HCT116 (cell line): ENCODE measurements at regions not wholly inside any gene's neighbourhood (a gene's known extent, or its start where the extent isn't known, plus 50 kb on each side); places are given as distances from the start of the nearest gene placed in this dataset.

Source experiments
- ATAC-seq: fragments of 200-7000 bp; cut with Tn5 transposase; 2 replicates; pipeline ENCODE4 v1.9.1; 2020; ENCODE audit warnings: mild to moderate bottlenecking, moderate library complexity
- BruUV-seq: library from RNA; stranded (reverse); fragments of 400-500 nt; replicated peaks from 2 replicates; lab custom pipeline; 2021; lab: Mats Ljungman, UMichigan
- CTCF ChIA-PET: fragments of 300-600 bp; sonication (Branson Sonifier 250); formaldehyde crosslinking; loops from one replicate; lab custom pipeline; 2021; ENCODE audit warnings: antibody characterized with exemption; lab: Charles Lee
- POLR2A ChIA-PET: fragments of 300-600, 350-600 bp; sonication (Branson Sonifier 250); formaldehyde crosslinking; loops from one replicate; lab custom pipeline; 2021; ENCODE audit warnings: antibody characterized with exemption; lab: Charles Lee
- RAD21 ChIA-PET, 2 experiments: fragments of 300-600 bp; sonication (Branson Sonifier 250); formaldehyde crosslinking; loops; one replicate each; lab custom pipeline; 2023; ENCODE audit warnings: low total read pairs in 2 of 2; ENCODE audit not compliant: uncharacterized antibody in 2 of 2, unreplicated experiment in 2 of 2, low non-redundant PET in 1 of 2; lab: Charles Lee
- DNase-seq: peaks from one replicate; pipeline ENCODE4 v3.0.0-alpha.2; 2010; ENCODE audit warnings: low read depth, low spot score
- H2AFZ ChIP-seq: fragments of 200-600 bp; shearing (Covaris generic), sonication (generic); 2 replicates; pipeline ENCODE4 v1.6.1; 2017; ENCODE audit warnings: low read depth, mixed run types, mixed read lengths, antibody characterized with exemption, low read length; ENCODE audit not compliant: poor library complexity, severe bottlenecking
- H3K27ac ChIP-seq: 2 replicates; pipeline ENCODE4 v1.5.1; 2012; ENCODE audit warnings: low read depth, low read length
- H3K27me3 ChIP-seq: fragments of 200-600 bp; sonication (generic); 2 replicates; pipeline ENCODE4 v1.6.1; 2016; ENCODE audit warnings: mixed run types, low read length, mixed read lengths; ENCODE audit not compliant: insufficient read depth
- H3K36me3 ChIP-seq, 2 experiments: fragments of 200-500 bp in 1 of 2; fragments of 200-600 bp in 1 of 2; sonication (Bioruptor generic) in 1 of 2; sonication (generic) in 1 of 2; 2 replicates each; pipeline versions ENCODE4 v1.5.1 to v1.6.1; 2014 to 2016; ENCODE audit warnings: low read length in 2 of 2, inconsistent platforms in 1 of 2, mixed read lengths in 1 of 2, mixed run types in 1 of 2; ENCODE audit not compliant: insufficient read depth in 2 of 2, control insufficient read depth in 1 of 2
- H3K4me1 ChIP-seq, 2 experiments: fragments of 200-600 bp in 1 of 2; sonication (generic) in 1 of 2; 2 replicates each; pipeline versions ENCODE4 v1.5.1 to v1.6.1; 2012 to 2017; ENCODE audit warnings: low read length in 2 of 2, inconsistent platforms in 1 of 2, mild to moderate bottlenecking in 1 of 2, mixed read lengths in 1 of 2, mixed run types in 1 of 2, moderate library complexity in 1 of 2; ENCODE audit not compliant: insufficient read depth in 2 of 2, control insufficient read depth in 1 of 2
- H3K4me2 ChIP-seq: fragments of 200-600 bp; sonication (generic); 2 replicates; pipeline ENCODE4 v1.6.1; 2017; ENCODE audit warnings: mixed run types, low read length, mixed read lengths
- H3K4me3 ChIP-seq, 2 experiments: fragments of 200-600 bp in 1 of 2; sonication (generic) in 1 of 2; replicated peaks in 1 of 2; 2 replicates each; pipeline ENCODE4 v1.5.1; 2011 to 2016; ENCODE audit warnings: low read length in 2 of 2, control low read depth in 1 of 2, low read depth in 1 of 2, mild to moderate bottlenecking in 1 of 2, mixed read lengths in 1 of 2, mixed run types in 1 of 2
- H3K79me2 ChIP-seq: fragments of 200-600 bp; sonication (generic); 2 replicates; pipeline ENCODE4 v1.6.1; 2017; ENCODE audit warnings: mild to moderate bottlenecking, mixed run types, low read length, moderate library complexity, mixed read lengths; ENCODE audit not compliant: insufficient read depth
- H3K9ac ChIP-seq: fragments of 200-600 bp; sonication (generic); 2 replicates; pipeline ENCODE4 v1.6.1; 2016; ENCODE audit warnings: low read length, mixed read lengths
- H3K9me2 ChIP-seq: fragments of 200-600 bp; sonication (generic), shearing (Covaris generic); 2 replicates; pipeline ENCODE4 v1.6.1; 2017; ENCODE audit warnings: mixed run types, mild to moderate bottlenecking, moderate library complexity; ENCODE audit not compliant: insufficient read depth
- H3K9me3 ChIP-seq, 2 experiments: fragments of 200-500 bp in 1 of 2; fragments of 200-600 bp in 1 of 2; sonication (Bioruptor generic) in 1 of 2; sonication (generic) in 1 of 2; 2 replicates each; pipeline ENCODE4 v1.6.1; 2014 to 2017; ENCODE audit warnings: low read length in 2 of 2, mixed read lengths in 2 of 2, inconsistent platforms in 1 of 2, low read depth in 1 of 2, mild to moderate bottlenecking in 1 of 2, mixed run types in 1 of 2, moderate library complexity in 1 of 2; ENCODE audit not compliant: control insufficient read depth in 1 of 2, insufficient read depth in 1 of 2
- H4K20me1 ChIP-seq: fragments of 200-600 bp; sonication (generic), shearing (Covaris generic); 2 replicates; pipeline ENCODE4 v1.6.1; 2017; ENCODE audit warnings: mixed run types, mild to moderate bottlenecking, moderate library complexity; ENCODE audit not compliant: insufficient read depth
- CBX3 ChIP-seq: IDR thresholded peaks from 2 replicates; pipeline ENCODE4 v1.6.1; 2012; ENCODE audit warnings: low read depth
- EGR1 ChIP-seq: IDR thresholded peaks from 2 replicates; pipeline ENCODE4 v1.6.1; 2012; ENCODE audit warnings: low read depth
- ELF1 ChIP-seq: IDR thresholded peaks from 2 replicates; pipeline ENCODE4 v1.6.1; 2012; ENCODE audit warnings: low read depth, borderline replicate concordance
- EZH2phosphoT487 ChIP-seq: fragments of 200-600 bp; IDR thresholded peaks from 2 replicates; pipeline ENCODE4 v1.6.1; 2018; ENCODE audit warnings: antibody characterized with exemption, borderline replicate concordance
- FOSL1 ChIP-seq: IDR thresholded peaks from 2 replicates; pipeline ENCODE4 v1.6.1; 2012; ENCODE audit warnings: low read depth
- JUND ChIP-seq: IDR thresholded peaks from 2 replicates; pipeline ENCODE4 v1.6.1; 2012
- POLR2A ChIP-seq: IDR thresholded peaks from 2 replicates; pipeline ENCODE4 v1.7.0; 2011; ENCODE audit warnings: borderline replicate concordance; ENCODE audit not compliant: insufficient read depth, insufficient read length; ENCODE audit errors: extremely low read depth
- POLR2AphosphoS5 ChIP-seq: IDR thresholded peaks from 2 replicates; pipeline ENCODE4 v1.6.1; 2011; ENCODE audit warnings: mild to moderate bottlenecking, low read depth, low read length, moderate library complexity
- RAD21 ChIP-seq: IDR thresholded peaks from 2 replicates; pipeline ENCODE4 v1.6.1; 2012; ENCODE audit warnings: low read depth, mild to moderate bottlenecking
- SIN3A ChIP-seq: IDR thresholded peaks from 2 replicates; pipeline ENCODE4 v1.6.1; 2012; ENCODE audit warnings: low read depth
- SP1 ChIP-seq: IDR thresholded peaks from 2 replicates; pipeline ENCODE4 v1.6.1; 2012; ENCODE audit warnings: low read depth
- TCF7L2 ChIP-seq: IDR thresholded peaks from 2 replicates; pipeline ENCODE4 v1.7.0; 2011; ENCODE audit warnings: borderline replicate concordance, inconsistent platforms; ENCODE audit not compliant: insufficient read depth, insufficient read length; ENCODE audit errors: extremely low read depth
- ZFX ChIP-seq: fragments of 450-650 bp; IDR thresholded peaks from 2 replicates; pipeline ENCODE4 v1.6.1; 2017
- intact Hi-C: fragments of 100-400 bp; cut with micrococcal nuclease; formaldehyde crosslinking; loops from 2 replicates; pipeline ENCODE4 v1.10.0; 2022
- TF ChIP-seq, protein P1 (sequence below): IDR thresholded peaks from 2 replicates; pipeline ENCODE4 v1.6.1; 2012; ENCODE audit warnings: low read depth

DNA sequence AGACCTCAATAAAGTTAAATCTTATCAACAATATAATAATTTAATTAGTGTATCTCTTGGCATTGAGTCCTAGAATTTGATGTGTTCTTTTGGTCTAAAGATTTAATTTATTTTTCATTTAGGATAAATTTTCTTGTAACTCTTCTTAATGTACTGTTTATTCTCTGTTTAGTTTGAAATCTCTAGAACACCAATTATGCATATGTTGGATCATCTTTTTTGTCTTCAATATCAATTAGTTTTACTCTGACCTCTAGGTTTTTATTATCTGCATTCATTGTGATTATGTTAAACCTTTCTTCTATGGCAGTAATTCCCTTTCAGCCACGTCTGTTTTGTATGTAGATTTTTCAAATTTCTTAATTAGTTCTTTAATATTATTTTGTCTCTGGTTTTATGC, 93.8 kb upstream of the ARHGEF7 start:
- H3K27me3 ChIP-seq = no peaks in the 10 kb centered on the region
- peaks cover 0 to 6% of the 10 kb centered on the region in 2 experiments; a peak in 1 of 4 replicates for H3K4me1 ChIP-seq
- ChIA-PET CTCF (no interaction called here), RAD21 (no interaction called here), POLR2A (no interaction called here)
- no peak overlapping the region for H3K27ac ChIP-seq
- H2AFZ ChIP-seq = no peak overlapping the region
- TF ChIP-seq SP1 (no peak), POLR2AphosphoS5 (no peak), POLR2A (no peak), JUND (no peak), EZH2phosphoT487 (no peak), CBX3 (no peak), TCF7L2 (no peak), ELF1 (no peak)
- no TSS peak for BruUV-seq
- DNase-seq (no peak), ATAC-seq (no peak)
- peaks cover 4 to 12% of the 10 kb centered on the region in 2 experiments; a peak in 1 of 4 replicates for H3K9me3 ChIP-seq
- H3K9me2 ChIP-seq = no peaks in the 10 kb centered on the region
- no peak overlapping the region for H3K4me3 ChIP-seq
- H3K36me3 ChIP-seq = no peaks in the 10 kb centered on the region
- no peak overlapping the region for H3K9ac ChIP-seq
- no peaks in the 10 kb centered on the region for H4K20me1 ChIP-seq
- no peaks in the 10 kb centered on the region for H3K79me2 ChIP-seq
- intact Hi-C loops = no loop called here
- H3K4me2 ChIP-seq = no peak overlapping the region

DNA sequence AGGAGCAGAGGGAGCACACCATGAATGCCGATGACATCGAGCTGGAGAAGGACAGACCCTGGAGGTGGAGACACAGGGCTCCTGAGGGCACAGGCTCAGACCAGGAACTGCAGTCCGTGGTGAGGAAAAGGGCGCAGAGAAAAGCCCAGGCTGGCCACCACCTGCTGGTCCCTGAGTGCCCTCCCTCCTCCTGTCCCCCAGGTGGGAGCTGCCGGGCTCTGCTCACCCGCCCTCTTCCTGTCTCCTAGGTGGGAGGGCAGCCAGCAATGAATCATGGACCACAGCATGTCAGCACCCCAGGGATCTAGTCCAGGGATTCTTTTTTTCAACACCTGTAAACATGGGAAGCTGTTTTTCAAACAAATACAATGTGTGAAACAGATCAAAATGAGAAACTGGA, 94.6 kb upstream of the ARHGEF7 start:
- TF ChIP-seq EGR1 = no peak
- TF ChIP-seq SIN3A = no peak
- TF ChIP-seq JUND = no peak
- TF ChIP-seq, protein P1, sequence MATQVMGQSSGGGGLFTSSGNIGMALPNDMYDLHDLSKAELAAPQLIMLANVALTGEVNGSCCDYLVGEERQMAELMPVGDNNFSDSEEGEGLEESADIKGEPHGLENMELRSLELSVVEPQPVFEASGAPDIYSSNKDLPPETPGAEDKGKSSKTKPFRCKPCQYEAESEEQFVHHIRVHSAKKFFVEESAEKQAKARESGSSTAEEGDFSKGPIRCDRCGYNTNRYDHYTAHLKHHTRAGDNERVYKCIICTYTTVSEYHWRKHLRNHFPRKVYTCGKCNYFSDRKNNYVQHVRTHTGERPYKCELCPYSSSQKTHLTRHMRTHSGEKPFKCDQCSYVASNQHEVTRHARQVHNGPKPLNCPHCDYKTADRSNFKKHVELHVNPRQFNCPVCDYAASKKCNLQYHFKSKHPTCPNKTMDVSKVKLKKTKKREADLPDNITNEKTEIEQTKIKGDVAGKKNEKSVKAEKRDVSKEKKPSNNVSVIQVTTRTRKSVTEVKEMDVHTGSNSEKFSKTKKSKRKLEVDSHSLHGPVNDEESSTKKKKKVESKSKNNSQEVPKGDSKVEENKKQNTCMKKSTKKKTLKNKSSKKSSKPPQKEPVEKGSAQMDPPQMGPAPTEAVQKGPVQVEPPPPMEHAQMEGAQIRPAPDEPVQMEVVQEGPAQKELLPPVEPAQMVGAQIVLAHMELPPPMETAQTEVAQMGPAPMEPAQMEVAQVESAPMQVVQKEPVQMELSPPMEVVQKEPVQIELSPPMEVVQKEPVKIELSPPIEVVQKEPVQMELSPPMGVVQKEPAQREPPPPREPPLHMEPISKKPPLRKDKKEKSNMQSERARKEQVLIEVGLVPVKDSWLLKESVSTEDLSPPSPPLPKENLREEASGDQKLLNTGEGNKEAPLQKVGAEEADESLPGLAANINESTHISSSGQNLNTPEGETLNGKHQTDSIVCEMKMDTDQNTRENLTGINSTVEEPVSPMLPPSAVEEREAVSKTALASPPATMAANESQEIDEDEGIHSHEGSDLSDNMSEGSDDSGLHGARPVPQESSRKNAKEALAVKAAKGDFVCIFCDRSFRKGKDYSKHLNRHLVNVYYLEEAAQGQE = no peak
- no peak for TF ChIP-seq FOSL1
- TF ChIP-seq TCF7L2 = no peak
- no peak for TF ChIP-seq RAD21
- TF ChIP-seq ZFX = no peak
- no peak overlapping the region for H3K4me2 ChIP-seq

More for the DNA sequence above, 94.6 kb upstream of the ARHGEF7 start:
- Histone ChIP-seq H3K9me3 (peaks cover 4 to 12% of the 10 kb centered on the region in 2 experiments; a peak in 1 of 4 replicates), H3K36me3 (no peaks in the 10 kb centered on the region), H3K4me3 (no peak overlapping the region), H3K27ac (no peak overlapping the region), H3K4me1 (peaks cover 0 to 6% of the 10 kb centered on the region in 2 experiments; a peak in 1 of 4 replicates), H3K9me2 (no peaks in the 10 kb centered on the region), H4K20me1 (no peaks in the 10 kb centered on the region), H2AFZ (no peak overlapping the region), H3K79me2 (no peaks in the 10 kb centered on the region), H3K27me3 (no peaks in the 10 kb centered on the region), H3K9ac (no peak overlapping the region)
- ATAC-seq (no peak), DNase-seq (no peak)
- intact Hi-C loops = no loop called here
- ChIA-PET POLR2A (no interaction called here), CTCF (no interaction called here), RAD21 (no interaction called here)
- BruUV-seq = no TSS peak
